IMR-90 (cell line): ENCODE measurements at regions not wholly inside any gene's neighbourhood (a gene's known extent, or its start where the extent isn't known, plus 50 kb on each side); places are given as distances from the start of the nearest gene placed in this dataset.
A peak's percentile ranks its signal among the peaks of the same experiment; 100 is the strongest.

Experiments
- ATAC-seq: fragments of 200-7000 bp; cut with Tn5 transposase; 2 replicates; pipeline ENCODE4 v1.9.1; 2020; ENCODE audit warnings: low read depth, mild to moderate bottlenecking, moderate library complexity
- BruUV-seq: library from RNA; stranded (reverse); fragments of 400-500 nt; replicated peaks from 2 replicates; lab custom pipeline; 2021; lab: Mats Ljungman, UMichigan
- CTCF ChIA-PET: fragments of 300-600 bp; formaldehyde crosslinking; extraction: SDS; loops from one replicate; lab custom pipeline; 2021; ENCODE audit warnings: antibody characterized with exemption; lab: Yijun Ruan, JAX
- POLR2A ChIA-PET: fragments of 300-600 bp; sonication (Branson Sonifier 250); formaldehyde crosslinking; loops from one replicate; lab custom pipeline; 2022; ENCODE audit warnings: antibody characterized with exemption; ENCODE audit not compliant: unreplicated experiment; lab: Charles Lee
- DNase-seq: peaks from one replicate; pipeline ENCODE4 v3.0.0; 2013
- H2AFZ ChIP-seq: replicated peaks from 2 replicates; pipeline ENCODE3; 2013; ENCODE audit warnings: low read length, mild to moderate bottlenecking; ENCODE audit not compliant: poor library complexity
- H2AK5ac ChIP-seq: 2 replicates; pipeline ENCODE4 v1.6.1; 2013; ENCODE audit warnings: low read depth, low read length, inconsistent platforms
- H2AK9ac ChIP-seq: replicated peaks from 2 replicates; pipeline ENCODE3; 2013; ENCODE audit warnings: mild to moderate bottlenecking, low read depth, low read length, moderate library complexity; ENCODE audit not compliant: poor library complexity
- H2BK120ac ChIP-seq: 2 replicates; pipeline ENCODE4 v1.6.1; 2013; ENCODE audit warnings: low read depth, low read length, inconsistent platforms
- H2BK15ac ChIP-seq: 3 replicates; pipeline ENCODE4 v1.6.1; 2013; ENCODE audit warnings: low read depth, low read length, inconsistent platforms
- H2BK20ac ChIP-seq: 2 replicates; pipeline ENCODE4 v1.6.1; 2013; ENCODE audit warnings: low read depth, mild to moderate bottlenecking, inconsistent platforms, low read length, moderate library complexity
- H2BK5ac ChIP-seq: 2 replicates; pipeline ENCODE4 v1.6.1; 2013; ENCODE audit warnings: mild to moderate bottlenecking, low read depth, low read length, inconsistent platforms; ENCODE audit not compliant: poor library complexity, severe bottlenecking
- H3K14ac ChIP-seq: replicated peaks from 2 replicates; pipeline ENCODE4 v1.6.1; 2013; ENCODE audit warnings: low read depth, low read length, inconsistent platforms
- H3K18ac ChIP-seq: 2 replicates; pipeline ENCODE4 v1.6.1; 2013; ENCODE audit warnings: low read depth, low read length, control low read depth
- H3K23ac ChIP-seq: 2 replicates; pipeline ENCODE4 v1.6.1; 2013; ENCODE audit warnings: low read depth, low read length, inconsistent platforms
- H3K27ac ChIP-seq: 2 replicates; pipeline ENCODE4 v1.5.1; 2013; ENCODE audit warnings: mild to moderate bottlenecking, control low read depth, low read length; ENCODE audit not compliant: insufficient read depth
- H3K27me3 ChIP-seq: 2 replicates; pipeline ENCODE4 v1.6.1; 2013; ENCODE audit warnings: low read length; ENCODE audit not compliant: control insufficient read depth, insufficient read depth
- H3K36me3 ChIP-seq: 2 replicates; pipeline ENCODE4 v1.6.1; 2013; ENCODE audit warnings: low read length, mixed read lengths; ENCODE audit not compliant: control insufficient read depth, insufficient read depth
- H3K4ac ChIP-seq: 2 replicates; pipeline ENCODE4 v1.6.1; 2013; ENCODE audit warnings: low read depth, low read length, inconsistent platforms
- H3K4me1 ChIP-seq: 2 replicates; pipeline ENCODE4 v1.6.1; 2013; ENCODE audit warnings: low read length, mixed read lengths; ENCODE audit not compliant: control insufficient read depth, insufficient read depth
- H3K4me2 ChIP-seq: 2 replicates; pipeline ENCODE4 v1.6.1; 2013; ENCODE audit warnings: low read depth, mild to moderate bottlenecking, control low read depth, low read length, moderate library complexity
- H3K4me3 ChIP-seq: 2 replicates; pipeline ENCODE4 v1.5.1; 2013; ENCODE audit warnings: low read depth, mild to moderate bottlenecking, control low read depth, low read length, moderate library complexity; ENCODE audit not compliant: insufficient read depth
- H3K56ac ChIP-seq: 2 replicates; pipeline ENCODE4 v1.6.1; 2013; ENCODE audit warnings: low read length, inconsistent platforms; ENCODE audit not compliant: insufficient read depth; ENCODE audit errors: extremely low read depth
- H3K79me1 ChIP-seq, 2 experiments: 2 replicates each; pipeline ENCODE4 v1.6.1; 2013; ENCODE audit warnings: low read length in 2 of 2, inconsistent platforms in 1 of 2, low read depth in 1 of 2
- H3K9ac ChIP-seq: 2 replicates; pipeline ENCODE4 v1.6.1; 2013; ENCODE audit warnings: low read depth, low read length, control low read depth
- H3K9me1 ChIP-seq: 2 replicates; pipeline ENCODE4 v1.6.1; 2013; ENCODE audit warnings: low read length, inconsistent platforms; ENCODE audit not compliant: insufficient read depth
- H3K9me3 ChIP-seq: 2 replicates; pipeline ENCODE4 v1.6.1; 2013; ENCODE audit warnings: low read length; ENCODE audit not compliant: control insufficient read depth, insufficient read depth
- H4K20me1 ChIP-seq: 2 replicates; pipeline ENCODE4 v1.6.1; 2013; ENCODE audit warnings: low read length, inconsistent platforms; ENCODE audit not compliant: insufficient read depth
- H4K5ac ChIP-seq: 2 replicates; pipeline ENCODE4 v1.6.1; 2013; ENCODE audit warnings: mild to moderate bottlenecking, low read depth, low read length, control low read depth
- H4K8ac ChIP-seq, 2 experiments: 2 replicates each; pipeline ENCODE4 v1.6.1; 2013; ENCODE audit warnings: low read depth in 2 of 2, low read length in 2 of 2, control low read depth in 1 of 2, inconsistent platforms in 1 of 2
- H4K91ac ChIP-seq: 2 replicates; pipeline ENCODE4 v1.6.1; 2013; ENCODE audit warnings: low read depth, low read length, inconsistent platforms; ENCODE audit not compliant: insufficient read depth
- BHLHE40 ChIP-seq: fragments of 150-350 bp; IDR thresholded peaks from 2 replicates; pipeline ENCODE4 v1.6.1; 2016; ENCODE audit warnings: mild to moderate bottlenecking, low read depth, low read length
- CEBPB ChIP-seq: IDR thresholded peaks from 2 replicates; pipeline ENCODE4 v1.6.1; 2012; ENCODE audit warnings: low read depth, low read length, improper control_type of control experiment
- WGBS, 2 experiments: methylation state at CpG; one replicate each; pipeline versions ENCODE4 v1.1.5 to v1.1.7; 2013; ENCODE audit warnings: missing lambda C conversion rate in 2 of 2; ENCODE audit not compliant: insufficient read length in 1 of 2; ENCODE audit errors: extremely low coverage in 2 of 2; 5-methylcytosine and 5-hydroxymethylcytosine counted together
- dilution Hi-C: fragments of 300-500 bp; cut with HindIII; formaldehyde crosslinking; loops from one replicate; pipeline ENCODE4 v1.14.3; 2018; ENCODE audit warnings: low sequenced_read_pairs; ENCODE audit not compliant: unreplicated experiment
- in situ Hi-C: fragments of 300-500 bp; cut with MboI; formaldehyde crosslinking; loops from 3 replicates; pipeline ENCODE4 v1.14.3; 2019; ENCODE audit warnings: low sequenced_read_pairs, inconsistent platforms, mixed read lengths
- intact Hi-C: fragments of 100-400 bp; cut with micrococcal nuclease; formaldehyde crosslinking; loops from 2 replicates; pipeline ENCODE4 v1.10.0; 2022

DNA sequence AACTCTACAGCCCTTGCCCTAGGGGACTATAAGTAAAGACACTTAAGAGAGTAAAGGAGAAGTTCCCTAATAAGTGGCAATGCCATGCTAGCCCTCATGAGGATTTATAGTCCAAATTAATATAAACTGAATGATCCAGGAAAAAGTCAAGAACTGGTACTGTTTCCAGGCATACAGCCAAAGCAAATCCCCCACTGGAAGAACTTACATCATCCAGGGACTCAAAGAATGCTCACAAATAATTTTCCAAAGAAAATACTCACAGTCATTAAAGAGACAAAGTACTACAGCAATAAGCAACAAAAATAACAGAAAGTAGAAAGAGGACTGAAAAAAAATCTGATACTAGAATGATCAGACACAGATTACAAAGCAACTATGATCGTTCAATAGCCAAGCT, 79.7 kb upstream of the RAP1B start:
- Histone ChIP-seq H3K27ac (no peak overlapping the region), H3K4ac (no peak overlapping the region), H3K9me3 (no peaks in the 10 kb centered on the region; the same call in 1 of the 2 replicates), H3K4me2 (no peak overlapping the region), H2BK5ac (no peak overlapping the region), H3K79me1 (no peaks in the 10 kb centered on the region), H3K4me1 (no peaks in the 10 kb centered on the region; the same call in 1 of the 2 replicates), H4K91ac (no peak overlapping the region), H3K27me3 (no peaks in the 10 kb centered on the region), H3K9me1 (no peaks in the 10 kb centered on the region), H4K8ac (no peak overlapping the region), H3K9ac (no peak overlapping the region), H2AK9ac (no peak overlapping the region), H2BK120ac (no peak overlapping the region), H4K20me1 (no peaks in the 10 kb centered on the region), H2BK20ac (no peak overlapping the region), H2AFZ (no peak overlapping the region), H3K56ac (no peak overlapping the region), H3K36me3 (no peaks in the 10 kb centered on the region), H3K23ac (0 out of 2 replicates have a peak overlapping the region, but pooled peaks have one; percentile 13), H3K14ac (no peak overlapping the region), H2AK5ac (no peak overlapping the region), H4K5ac (no peak overlapping the region), H3K4me3 (no peak overlapping the region), H3K18ac (no peak overlapping the region), H2BK15ac (no peak overlapping the region)
- dilution Hi-C loops = no loop called here
- POLR2A ChIA-PET = no interaction called here
- no TSS peak for BruUV-seq
- no CpG with 5 or more reads among the region's 1 CpG for WGBS, 2 experiments
- peak; percentile 72 for ATAC-seq
- CTCF ChIA-PET = interaction anchor here (1.0 kb wide), 1 partner anchor 10 kb away, joined by 3 read pairs; no protein-coding TSS in a partner anchor
- DNase-seq = peak; percentile 77
- TF ChIP-seq CEBPB = peak; percentile 33; the same call in 1 of the 2 replicates
- no peak for TF ChIP-seq BHLHE40
- intact Hi-C loops = no loop called here
- in situ Hi-C loops = no loop called here
